A549 (cell line): ENCODE measurements at regions not wholly inside any gene's neighbourhood (a gene's known extent, or its start where the extent isn't known, plus 50 kb on each side); places are given as distances from the start of the nearest gene placed in this dataset.

Experiments
- CTCF ChIP-seq: fragments of >200 bp; sonication (Bioruptor Twin); formaldehyde crosslinking; IDR thresholded peaks from 3 replicates; pipeline ENCODE4 v1.5.1; 2016
- HDAC2 ChIP-seq: fragments of 200-600 bp; sonication (generic); IDR thresholded peaks from 2 replicates; pipeline ENCODE4 v1.6.1; 2016
- HOXA7 ChIP-seq: fragments of 250-450 bp; sonication (Bioruptor Pico); IDR thresholded peaks from 2 replicates; pipeline ENCODE4 v1.5.0; 2020; ENCODE audit warnings: mild to moderate bottlenecking, moderate library complexity
- PHF8 ChIP-seq: fragments of 200-600 bp; sonication (generic); IDR thresholded peaks from 2 replicates; pipeline ENCODE4 v1.6.1; 2016; ENCODE audit warnings: low read depth, mild to moderate bottlenecking, antibody characterized with exemption, moderate library complexity, borderline replicate concordance
- RCOR1 ChIP-seq: fragments of 150-350 bp; IDR thresholded peaks from 2 replicates; pipeline ENCODE4 v1.6.1; 2014; ENCODE audit warnings: antibody characterized with exemption, low read length, low read depth
- ZSCAN20 ChIP-seq: fragments of 250-450 bp; sonication (Bioruptor Pico); IDR thresholded peaks from 2 replicates; pipeline ENCODE4 v1.8.0; 2022; ENCODE audit warnings: mild to moderate bottlenecking, moderate library complexity
- TF ChIP-seq, protein P1 (sequence below): fragments of 450-650 bp; IDR thresholded peaks from 2 replicates; pipeline ENCODE4 v1.6.1; 2014; ENCODE audit warnings: antibody characterized with exemption

DNA sequence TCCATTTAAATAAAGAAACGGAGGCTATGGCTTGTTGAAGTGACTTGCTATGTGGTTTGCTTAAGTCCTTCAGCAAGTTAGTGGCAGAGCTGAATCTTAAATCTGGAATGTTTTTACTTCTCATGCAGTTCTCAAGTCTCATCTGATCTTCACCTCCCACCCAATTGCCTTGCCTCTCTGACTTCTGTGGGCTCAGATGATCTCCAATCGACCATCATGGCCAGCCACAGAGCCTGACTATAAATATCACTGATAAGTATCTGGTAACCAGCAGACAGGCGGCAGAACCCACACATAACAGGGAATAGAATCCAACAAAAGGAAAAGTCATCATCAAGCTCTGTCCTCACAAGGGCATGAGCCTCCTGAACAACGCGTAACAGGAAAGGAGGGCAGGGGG is 149.9 kb downstream of the FAM114A2 start:
- TF ChIP-seq CTCF (no peak), RCOR1 (no peak), HDAC2 (no peak), HOXA7 (CRISPR knock-in tag) (no peak), ZSCAN20 (CRISPR knock-in tag) (no peak), PHF8 (no peak)
- TF ChIP-seq, protein P1, sequence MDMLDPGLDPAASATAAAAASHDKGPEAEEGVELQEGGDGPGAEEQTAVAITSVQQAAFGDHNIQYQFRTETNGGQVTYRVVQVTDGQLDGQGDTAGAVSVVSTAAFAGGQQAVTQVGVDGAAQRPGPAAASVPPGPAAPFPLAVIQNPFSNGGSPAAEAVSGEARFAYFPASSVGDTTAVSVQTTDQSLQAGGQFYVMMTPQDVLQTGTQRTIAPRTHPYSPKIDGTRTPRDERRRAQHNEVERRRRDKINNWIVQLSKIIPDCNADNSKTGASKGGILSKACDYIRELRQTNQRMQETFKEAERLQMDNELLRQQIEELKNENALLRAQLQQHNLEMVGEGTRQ: no peak
